Liver (tissue), 8 donors: ENCODE measurements at regions not wholly inside any gene's neighbourhood (a gene's known extent, or its start where the extent isn't known, plus 50 kb on each side); places are given as distances from the start of the nearest gene placed in this dataset.

Experiments used
- DNase-seq: peaks from one replicate; pipeline ENCODE4 v3.0.0-alpha.2; 2017; ENCODE audit warnings: low spot score
- H3K27ac ChIP-seq, 2 donors: one replicate each; pipeline ENCODE4 v1.7.0; 2013; ENCODE audit warnings: inconsistent platforms in 2 of 2, low read length in 2 of 2, control low read depth in 1 of 2, low read depth in 1 of 2, mild to moderate bottlenecking in 1 of 2
- H3K27me3 ChIP-seq, 4 donors: one replicate each; pipeline versions ENCODE4 v1.6.1 to v1.7.0; 2013; ENCODE audit warnings: low read length in 3 of 4, inconsistent platforms in 1 of 4, mild to moderate bottlenecking in 1 of 4, moderate library complexity in 1 of 4; ENCODE audit not compliant: control insufficient read depth in 4 of 4, insufficient read depth in 4 of 4
- H3K36me3 ChIP-seq, 4 donors: one replicate each; pipeline versions ENCODE4 v1.6.1 to v1.7.0; 2013; ENCODE audit warnings: low read length in 3 of 4, mild to moderate bottlenecking in 3 of 4, low read depth in 1 of 4, moderate library complexity in 1 of 4; ENCODE audit not compliant: control insufficient read depth in 4 of 4, insufficient read depth in 3 of 4
- H3K4me1 ChIP-seq, 4 donors: one replicate each; pipeline versions ENCODE4 v1.6.1 to v1.7.0; 2013; ENCODE audit warnings: low read length in 3 of 4, mild to moderate bottlenecking in 3 of 4, moderate library complexity in 1 of 4; ENCODE audit not compliant: control insufficient read depth in 4 of 4, insufficient read depth in 4 of 4
- H3K4me3 ChIP-seq, 3 donors: one replicate each; pipeline versions ENCODE4 v1.6.1 to v1.7.0; 2013; ENCODE audit warnings: low read length in 3 of 3, control low read depth in 1 of 3, low read depth in 1 of 3, mild to moderate bottlenecking in 1 of 3
- H3K9ac ChIP-seq, 2 donors: one replicate each; pipeline ENCODE4 v1.7.0; 2013; ENCODE audit warnings: low read length in 2 of 2, mild to moderate bottlenecking in 2 of 2, moderate library complexity in 2 of 2, control low read depth in 1 of 2, low read depth in 1 of 2
- H3K9me3 ChIP-seq, 4 donors: one replicate each; pipeline versions ENCODE4 v1.6.1 to v1.7.0; 2013; ENCODE audit warnings: low read length in 3 of 4; ENCODE audit not compliant: control insufficient read depth in 4 of 4
- CTCF ChIP-seq: fragments of 150-350 bp; IDR thresholded peaks from 2 replicates; pipeline ENCODE4 v1.5.1; 2017; ENCODE audit warnings: improper control_type of control experiment, low read depth, low read length; ENCODE audit not compliant: missing input control
- EGR1 ChIP-seq, 2 donors: IDR thresholded peaks; 2 replicates each; pipeline ENCODE4 v1.6.1; 2016 to 2018; ENCODE audit warnings: antibody characterized with exemption in 2 of 2, low read depth in 2 of 2
- FOXA1 ChIP-seq: IDR thresholded peaks from 2 replicates; pipeline ENCODE4 v1.6.1; 2016; ENCODE audit warnings: antibody characterized with exemption
- FOXA2 ChIP-seq: IDR thresholded peaks from 2 replicates; pipeline ENCODE4 v1.6.1; 2016; ENCODE audit warnings: antibody characterized with exemption
- GABPA ChIP-seq, 2 donors: IDR thresholded peaks in 1 of 2; conservative IDR thresholded peaks in 1 of 2; 2 replicates each; pipeline ENCODE4 v1.6.1; 2016; ENCODE audit warnings: antibody characterized with exemption in 2 of 2, mild to moderate bottlenecking in 1 of 2, moderate library complexity in 1 of 2
- HNF4A ChIP-seq, 2 donors: conservative IDR thresholded peaks; 2 replicates each; pipeline ENCODE4 v1.6.1; 2016; ENCODE audit warnings: antibody characterized with exemption in 2 of 2, mild to moderate bottlenecking in 2 of 2
- HNF4G ChIP-seq: IDR thresholded peaks from 2 replicates; pipeline ENCODE4 v1.6.1; 2016; ENCODE audit warnings: antibody characterized with exemption
- JUND ChIP-seq, 2 donors: IDR thresholded peaks; 2 replicates each; pipeline ENCODE4 v1.6.1; 2016; ENCODE audit warnings: antibody characterized with exemption in 2 of 2
- MAX ChIP-seq: IDR thresholded peaks from 2 replicates; pipeline ENCODE4 v1.6.1; 2016; ENCODE audit warnings: antibody characterized with exemption
- NR2F2 ChIP-seq: IDR thresholded peaks from 2 replicates; pipeline ENCODE4 v1.6.1; 2016; ENCODE audit warnings: antibody characterized with exemption
- RAD21 ChIP-seq, 2 donors: IDR thresholded peaks; 2 replicates each; pipeline ENCODE4 v1.6.1; 2016; ENCODE audit warnings: antibody characterized with exemption in 2 of 2, mild to moderate bottlenecking in 2 of 2
- RXRA ChIP-seq, 2 donors: IDR thresholded peaks; 2 replicates each; pipeline ENCODE4 v1.6.1; 2017 to 2018; ENCODE audit warnings: antibody characterized with exemption in 2 of 2, mild to moderate bottlenecking in 1 of 2
- SP1 ChIP-seq: IDR thresholded peaks from 2 replicates; pipeline ENCODE4 v1.6.1; 2018; ENCODE audit warnings: antibody characterized with exemption, mild to moderate bottlenecking
- TAF1 ChIP-seq: conservative IDR thresholded peaks from 2 replicates; pipeline ENCODE4 v1.6.1; 2016; ENCODE audit warnings: antibody characterized with exemption, mild to moderate bottlenecking
- YY1 ChIP-seq: IDR thresholded peaks from 2 replicates; pipeline ENCODE4 v1.6.1; 2016; ENCODE audit warnings: antibody characterized with exemption, mild to moderate bottlenecking
- WGBS: extraction: QIAGEN DNeasy Blood & Tissue Kit; methylation state at CpG from one replicate; pipeline ENCODE4 v1.1.7; 2013; 5-methylcytosine and 5-hydroxymethylcytosine counted together
- TF ChIP-seq, protein P1 (sequence below): IDR thresholded peaks from 2 replicates; pipeline ENCODE4 v1.6.1; 2016; ENCODE audit warnings: antibody characterized with exemption
- TF ChIP-seq, protein P2 (sequence below): IDR thresholded peaks from 2 replicates; pipeline ENCODE4 v1.6.1; 2016; ENCODE audit warnings: antibody characterized with exemption
- donor health status: healthy.
- donor health status: healthy.
- donor health status: healthy.
- donor health status: healthy.
- donor health status: healthy.

GRCh38 chr10:78752708-78753107 is 316.1 kb upstream of the ZMIZ1 start:
- WGBS, result 94% methylated on average over 4 of the region's 4 CpGs
- Histone ChIP-seq H3K27ac (no peak overlapping the region), H3K36me3 (no peaks in the 10 kb centered on the region), H3K4me1 (peaks cover 0 to 7% (median 3%) of the 10 kb centered on the region in 4 donors), H3K27me3 (no peaks in the 10 kb centered on the region), H3K9me3 (no peaks in the 10 kb centered on the region), H3K4me3 (no peak overlapping the region), H3K9ac (no peak overlapping the region)
- TF ChIP-seq SP1 (no peak), JUND (IDR thresholded peaks at IDR 0.05) (no peak), FOXA2 (no peak), RAD21 (IDR thresholded peaks at IDR 0.05) (no peak), RXRA (IDR thresholded peaks at IDR 0.05) (no peak), YY1 (no peak), TAF1 (no peak), GABPA (IDR thresholded peaks at IDR 0.05 in 1 of 2, conservative IDR thresholded peaks at IDR 0.05 in 1 of 2) (no peak)
- TF ChIP-seq, protein P1, sequence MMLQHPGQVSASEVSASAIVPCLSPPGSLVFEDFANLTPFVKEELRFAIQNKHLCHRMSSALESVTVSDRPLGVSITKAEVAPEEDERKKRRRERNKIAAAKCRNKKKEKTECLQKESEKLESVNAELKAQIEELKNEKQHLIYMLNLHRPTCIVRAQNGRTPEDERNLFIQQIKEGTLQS, result no peak
- DNase-seq, result no peak

DNA sequence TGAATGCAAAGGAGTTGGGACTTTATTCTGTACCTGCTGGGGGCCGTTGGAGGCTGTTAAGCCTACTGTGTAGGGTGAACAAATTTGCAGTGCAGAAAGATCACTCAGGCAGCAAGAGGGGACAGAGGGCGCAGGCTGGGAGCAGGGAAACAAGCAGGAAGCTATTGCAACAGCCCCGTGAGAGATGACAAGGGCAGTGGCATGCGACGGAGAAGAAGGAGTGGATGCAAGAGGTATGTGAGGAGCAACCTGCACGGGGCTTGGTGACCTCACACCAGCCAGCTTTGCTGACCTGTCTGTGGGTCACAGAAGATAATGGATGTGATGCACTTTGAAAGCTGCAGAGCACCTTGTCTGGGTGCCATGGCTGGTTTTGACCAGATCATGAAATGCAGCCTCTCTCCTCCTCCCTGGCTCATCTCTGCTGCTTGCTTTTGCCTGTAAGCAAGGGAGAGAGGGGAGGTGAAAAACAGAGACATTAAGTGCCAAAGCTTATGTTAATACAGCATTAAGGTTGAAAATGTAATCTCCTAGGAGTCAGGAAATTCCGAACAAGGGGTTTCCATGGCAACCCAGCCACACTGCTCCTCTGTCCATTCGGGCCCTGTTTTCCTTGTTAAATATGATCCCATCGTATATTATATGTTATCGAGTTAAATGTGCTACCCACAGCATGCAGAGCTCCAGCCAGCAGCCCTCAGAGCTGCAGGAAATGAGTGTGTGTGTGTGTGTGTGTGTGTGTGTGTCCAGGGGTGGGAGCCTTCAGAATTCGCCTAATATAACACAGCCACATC is 314.3 kb upstream of the ZMIZ1 start:
- H3K9me3 ChIP-seq, result no peaks in the 10 kb centered on the region
- no peak for DNase-seq
- peaks cover 0 to 7% (median 3%) of the 10 kb centered on the region in 4 donors for H3K4me1 ChIP-seq
- H3K27me3 ChIP-seq, result no peaks in the 10 kb centered on the region
- H3K9ac ChIP-seq, result no peak overlapping the region
- H3K36me3 ChIP-seq, result no peaks in the 10 kb centered on the region
- H3K27ac ChIP-seq, result no peak overlapping the region
- 51% methylated on average over 11 of the region's 11 CpGs for WGBS
- H3K4me3 ChIP-seq, result no peak overlapping the region
- TF ChIP-seq CTCF, result no peak
- TF ChIP-seq MAX, result no peak
- TF ChIP-seq HNF4A (conservative IDR thresholded peaks at IDR 0.05), result no peak
- TF ChIP-seq HNF4G, result no peak
- no peak for TF ChIP-seq GABPA (IDR thresholded peaks at IDR 0.05 in 1 of 2, conservative IDR thresholded peaks at IDR 0.05 in 1 of 2)
- TF ChIP-seq EGR1 (IDR thresholded peaks at IDR 0.05; ENCODE audit: low read depth in 2 of 2), result no peak
- TF ChIP-seq RXRA (IDR thresholded peaks at IDR 0.05), result no peak
- no peak for TF ChIP-seq SP1
- no peak for TF ChIP-seq FOXA1
- no peak for TF ChIP-seq NR2F2
- TF ChIP-seq, protein P1, result no peak
- TF ChIP-seq RAD21 (IDR thresholded peaks at IDR 0.05), result no peak
- TF ChIP-seq, protein P2, sequence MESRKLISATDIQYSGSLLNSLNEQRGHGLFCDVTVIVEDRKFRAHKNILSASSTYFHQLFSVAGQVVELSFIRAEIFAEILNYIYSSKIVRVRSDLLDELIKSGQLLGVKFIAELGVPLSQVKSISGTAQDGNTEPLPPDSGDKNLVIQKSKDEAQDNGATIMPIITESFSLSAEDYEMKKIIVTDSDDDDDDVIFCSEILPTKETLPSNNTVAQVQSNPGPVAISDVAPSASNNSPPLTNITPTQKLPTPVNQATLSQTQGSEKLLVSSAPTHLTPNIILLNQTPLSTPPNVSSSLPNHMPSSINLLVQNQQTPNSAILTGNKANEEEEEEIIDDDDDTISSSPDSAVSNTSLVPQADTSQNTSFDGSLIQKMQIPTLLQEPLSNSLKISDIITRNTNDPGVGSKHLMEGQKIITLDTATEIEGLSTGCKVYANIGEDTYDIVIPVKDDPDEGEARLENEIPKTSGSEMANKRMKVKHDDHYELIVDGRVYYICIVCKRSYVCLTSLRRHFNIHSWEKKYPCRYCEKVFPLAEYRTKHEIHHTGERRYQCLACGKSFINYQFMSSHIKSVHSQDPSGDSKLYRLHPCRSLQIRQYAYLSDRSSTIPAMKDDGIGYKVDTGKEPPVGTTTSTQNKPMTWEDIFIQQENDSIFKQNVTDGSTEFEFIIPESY, result no peak
- TF ChIP-seq JUND (IDR thresholded peaks at IDR 0.05), result no peak
